A673 (cell line): ENCODE measurements at regions not wholly inside any gene's neighbourhood (a gene's known extent, or its start where the extent isn't known, plus 50 kb on each side); places are given as distances from the start of the nearest gene placed in this dataset.
"Not testable (repeated sequence)": the region's sequence is repeated elsewhere in the genome, so short reads cannot be mapped to it uniquely, and the experiment has no call there.

Experiments used
- CTCF ChIP-seq: fragments of 300-800, 200-600 bp; sonication (generic); conservative IDR thresholded peaks from 2 replicates; pipeline ENCODE4 v1.5.1; 2017; ENCODE audit warnings: low read depth, mild to moderate bottlenecking, antibody characterized with exemption, low read length, moderate library complexity, mixed read lengths
- EZH2 ChIP-seq: fragments of 200-600 bp; sonication (generic); IDR thresholded peaks from 2 replicates; pipeline ENCODE4 v1.6.1; 2017; ENCODE audit warnings: borderline replicate concordance, low read depth, mild to moderate bottlenecking, mixed read lengths, antibody characterized with exemption, low read length; ENCODE audit not compliant: poor library complexity, severe bottlenecking

- TF ChIP-seq CTCF, EZH2: not testable (repeated sequence)
Measured at GRCh38 chr15:81775779-81776178, 270.0 kb downstream of the MEX3B start.
